Osteoblast (primary cell): ENCODE measurements at regions not wholly inside any gene's neighbourhood (a gene's known extent, or its start where the extent isn't known, plus 50 kb on each side); places are given as distances from the start of the nearest gene placed in this dataset.

Experiments
- DNase-seq: peaks from one replicate; pipeline ENCODE4 v3.0.0; 2011; ENCODE audit warnings: low spot score, mixed read lengths; ENCODE audit not compliant: insufficient read length; ENCODE audit errors: missing footprints
- H2AFZ ChIP-seq: 2 replicates; pipeline ENCODE4 v1.6.0; 2011; ENCODE audit warnings: mild to moderate bottlenecking, low read length
- H3K27ac ChIP-seq: 2 replicates; pipeline ENCODE4 v1.5.1; 2011; ENCODE audit warnings: mild to moderate bottlenecking, low read depth, low read length, moderate library complexity
- H3K27me3 ChIP-seq: 2 replicates; pipeline ENCODE4 v1.6.0; 2012; ENCODE audit warnings: mild to moderate bottlenecking, control low read depth, inconsistent platforms, low read length, moderate library complexity; ENCODE audit not compliant: insufficient read depth
- H3K36me3 ChIP-seq: 2 replicates; pipeline ENCODE4 v1.5.1; 2011; ENCODE audit warnings: mild to moderate bottlenecking, low read length, control low read depth, moderate library complexity; ENCODE audit not compliant: insufficient read depth
- H3K4me1 ChIP-seq: 2 replicates; pipeline ENCODE4 v1.5.1; 2011; ENCODE audit warnings: mild to moderate bottlenecking, low read length, control low read depth, moderate library complexity; ENCODE audit not compliant: insufficient read depth
- H3K4me2 ChIP-seq: 2 replicates; pipeline ENCODE4 v1.6.0; 2011; ENCODE audit warnings: mild to moderate bottlenecking, low read length; ENCODE audit not compliant: insufficient read depth
- H3K4me3 ChIP-seq: fragments of 200-600 bp; sonication (generic); 3 replicates; pipeline ENCODE4 v1.5.1; 2012; ENCODE audit warnings: mild to moderate bottlenecking, low read length, inconsistent platforms; ENCODE audit not compliant: insufficient read depth
- H3K79me2 ChIP-seq: 2 replicates; pipeline ENCODE4 v1.6.0; 2012; ENCODE audit warnings: mild to moderate bottlenecking, low read length, control low read depth, inconsistent platforms; ENCODE audit not compliant: insufficient read depth
- H3K9me3 ChIP-seq: 2 replicates; pipeline ENCODE4 v1.5.1; 2011; ENCODE audit warnings: low read depth, low read length, control low read depth
- H4K20me1 ChIP-seq: 2 replicates; pipeline ENCODE4 v1.6.0; 2012; ENCODE audit warnings: mild to moderate bottlenecking, low read length, control low read depth; ENCODE audit not compliant: insufficient read depth
- TF ChIP-seq, protein P1 (sequence below): IDR thresholded peaks from 2 replicates; pipeline ENCODE4 v1.5.1; 2011; ENCODE audit warnings: mild to moderate bottlenecking, low read depth, low read length, moderate library complexity; ENCODE audit errors: extremely low read depth

- TF ChIP-seq, protein P1, sequence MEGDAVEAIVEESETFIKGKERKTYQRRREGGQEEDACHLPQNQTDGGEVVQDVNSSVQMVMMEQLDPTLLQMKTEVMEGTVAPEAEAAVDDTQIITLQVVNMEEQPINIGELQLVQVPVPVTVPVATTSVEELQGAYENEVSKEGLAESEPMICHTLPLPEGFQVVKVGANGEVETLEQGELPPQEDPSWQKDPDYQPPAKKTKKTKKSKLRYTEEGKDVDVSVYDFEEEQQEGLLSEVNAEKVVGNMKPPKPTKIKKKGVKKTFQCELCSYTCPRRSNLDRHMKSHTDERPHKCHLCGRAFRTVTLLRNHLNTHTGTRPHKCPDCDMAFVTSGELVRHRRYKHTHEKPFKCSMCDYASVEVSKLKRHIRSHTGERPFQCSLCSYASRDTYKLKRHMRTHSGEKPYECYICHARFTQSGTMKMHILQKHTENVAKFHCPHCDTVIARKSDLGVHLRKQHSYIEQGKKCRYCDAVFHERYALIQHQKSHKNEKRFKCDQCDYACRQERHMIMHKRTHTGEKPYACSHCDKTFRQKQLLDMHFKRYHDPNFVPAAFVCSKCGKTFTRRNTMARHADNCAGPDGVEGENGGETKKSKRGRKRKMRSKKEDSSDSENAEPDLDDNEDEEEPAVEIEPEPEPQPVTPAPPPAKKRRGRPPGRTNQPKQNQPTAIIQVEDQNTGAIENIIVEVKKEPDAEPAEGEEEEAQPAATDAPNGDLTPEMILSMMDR, result no peak
- H2AFZ ChIP-seq, result no peak overlapping the region
- H3K9me3 ChIP-seq, result no peaks in the 10 kb centered on the region
- H3K36me3 ChIP-seq, result no peaks in the 10 kb centered on the region
- no peaks in the 10 kb centered on the region for H3K27me3 ChIP-seq
- H4K20me1 ChIP-seq, result no peaks in the 10 kb centered on the region
- H3K27ac ChIP-seq, result no peak overlapping the region
- H3K4me1 ChIP-seq, result no peaks in the 10 kb centered on the region
- no peak overlapping the region for H3K4me3 ChIP-seq
- no peak for DNase-seq
- no peaks in the 10 kb centered on the region for H3K79me2 ChIP-seq
- no peak overlapping the region for H3K4me2 ChIP-seq
Measured at GRCh38 chr7:4602905-4603842, 78.9 kb upstream of the FOXK1 start.

DNA sequence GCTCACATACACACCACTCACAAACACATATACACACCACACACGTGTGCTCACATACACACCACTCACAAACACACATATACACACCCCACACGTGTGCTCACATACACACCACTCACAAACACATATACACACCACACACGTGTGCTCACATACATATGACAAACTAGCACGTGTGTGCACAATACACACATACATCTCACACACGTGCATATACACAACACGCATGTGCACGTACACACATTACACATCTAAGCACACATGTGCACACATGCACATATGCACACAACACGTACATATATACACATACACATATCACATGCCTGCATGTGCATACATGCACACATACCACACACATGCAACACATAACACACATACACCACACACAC, 78.3 kb upstream of the FOXK1 start:
- H3K27ac ChIP-seq, result no peak overlapping the region
- TF ChIP-seq, protein P1, result no peak
- no peak overlapping the region for H2AFZ ChIP-seq
- no peaks in the 10 kb centered on the region for H3K4me1 ChIP-seq
- H4K20me1 ChIP-seq, result no peaks in the 10 kb centered on the region
- H3K4me2 ChIP-seq, result no peak overlapping the region
- H3K9me3 ChIP-seq, result no peaks in the 10 kb centered on the region
- DNase-seq, result no peak
- no peaks in the 10 kb centered on the region for H3K79me2 ChIP-seq
- H3K27me3 ChIP-seq, result no peaks in the 10 kb centered on the region
- H3K4me3 ChIP-seq, result no peak overlapping the region
- no peaks in the 10 kb centered on the region for H3K36me3 ChIP-seq

DNA sequence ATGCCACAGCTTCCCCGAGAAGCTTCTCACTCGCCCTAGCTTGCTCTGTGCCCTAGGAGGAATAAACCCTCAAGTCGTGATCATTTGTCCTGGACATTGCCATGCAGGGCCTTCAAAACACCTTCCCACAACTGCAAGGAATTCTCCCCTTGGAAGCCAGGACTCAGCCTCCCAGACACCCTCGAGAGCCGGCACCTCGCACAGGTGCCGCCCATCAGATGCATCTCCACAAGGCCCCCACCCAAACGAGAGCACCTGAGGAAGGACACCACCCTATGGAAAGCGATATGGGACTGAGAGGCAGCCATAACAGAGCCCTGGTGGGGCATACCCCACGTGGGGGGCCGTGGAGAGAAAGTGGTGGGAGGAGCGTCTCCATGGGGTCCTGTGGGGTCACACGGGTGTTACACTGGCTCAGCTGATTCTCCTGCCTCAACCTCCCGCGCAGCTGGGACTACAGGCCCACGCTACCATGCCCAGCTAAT, 77.6 kb upstream of the FOXK1 start:
- Histone ChIP-seq H3K9me3 (no peaks in the 10 kb centered on the region), H3K4me3 (no peak overlapping the region), H3K79me2 (no peaks in the 10 kb centered on the region), H3K4me2 (no peak overlapping the region), H3K27me3 (no peaks in the 10 kb centered on the region), H3K36me3 (no peaks in the 10 kb centered on the region), H2AFZ (no peak overlapping the region), H4K20me1 (no peaks in the 10 kb centered on the region), H3K27ac (no peak overlapping the region), H3K4me1 (no peaks in the 10 kb centered on the region)
- TF ChIP-seq, protein P1, result no peak
- DNase-seq, result no peak

DNA sequence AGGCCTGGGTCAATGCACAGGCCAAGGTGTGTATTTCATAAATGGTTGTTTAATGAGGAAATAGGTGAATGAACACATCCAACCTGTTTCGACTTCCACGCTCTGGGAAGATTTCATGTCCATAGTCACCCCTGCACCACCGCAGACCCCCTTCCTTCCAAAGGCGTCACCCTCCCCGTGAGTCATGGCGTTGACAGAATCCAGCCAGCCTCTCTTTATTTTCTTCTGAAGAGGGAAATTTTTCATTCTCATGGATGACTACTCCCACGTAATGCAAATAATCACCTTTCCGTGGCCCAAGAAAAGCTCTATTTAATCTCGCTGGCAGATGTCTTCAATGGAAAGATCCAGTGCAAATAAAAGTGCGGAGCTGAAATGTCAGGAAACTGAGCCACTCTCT, 75.3 kb upstream of the FOXK1 start:
- no peak for DNase-seq
- no peaks in the 10 kb centered on the region for H3K79me2 ChIP-seq
- no peaks in the 10 kb centered on the region for H3K9me3 ChIP-seq
- H3K27me3 ChIP-seq, result no peaks in the 10 kb centered on the region
- H4K20me1 ChIP-seq, result no peaks in the 10 kb centered on the region
- TF ChIP-seq, protein P1, result no peak
- no peak overlapping the region for H3K4me2 ChIP-seq
- H3K27ac ChIP-seq, result no peak overlapping the region
- no peak overlapping the region for H3K4me3 ChIP-seq
- no peaks in the 10 kb centered on the region for H3K36me3 ChIP-seq
- H3K4me1 ChIP-seq, result no peaks in the 10 kb centered on the region
- no peak overlapping the region for H2AFZ ChIP-seq
